GM12874 (cell line): ENCODE measurements at regions not wholly inside any gene's neighbourhood (a gene's known extent, or its start where the extent isn't known, plus 50 kb on each side); places are given as distances from the start of the nearest gene placed in this dataset.

Experiments
- CTCF ChIP-seq: IDR thresholded peaks from 2 replicates; pipeline ENCODE4 v1.5.1; 2011; ENCODE audit warnings: low read depth, mild to moderate bottlenecking, control low read depth, low read length, moderate library complexity; ENCODE audit not compliant: insufficient read depth

- TF ChIP-seq CTCF, result no peak
These were observed 664.7 kb downstream of the IGSF11 start for GRCh38 chr3:118369892-118370491.

GRCh38 chr3:118380576-118380975 is 654.1 kb downstream of the IGSF11 start:
- no peak for TF ChIP-seq CTCF

GRCh38 chr3:118396491-118396890 is 638.2 kb downstream of the IGSF11 start:
- TF ChIP-seq CTCF, result no peak

- TF ChIP-seq CTCF, result no peak
These were observed 634.6 kb downstream of the IGSF11 start for GRCh38 chr3:118400086-118400485.

GRCh38 chr3:118400886-118401285 is 633.8 kb downstream of the IGSF11 start:
- TF ChIP-seq CTCF, result no peak

GRCh38 chr3:118401887-118402286 is 632.8 kb downstream of the IGSF11 start:
- no peak for TF ChIP-seq CTCF

- TF ChIP-seq CTCF, result no peak
These were observed 631.7 kb downstream of the IGSF11 start for GRCh38 chr3:118402971-118403370.

- no peak for TF ChIP-seq CTCF
These were observed 628.1 kb downstream of the IGSF11 start for GRCh38 chr3:118406562-118406961.
